ENCODE measurements at regions not wholly inside any gene's neighbourhood (a gene's known extent, or its start where the extent isn't known, plus 50 kb on each side); places are given as distances from the start of the nearest gene placed in this dataset.

DNA sequence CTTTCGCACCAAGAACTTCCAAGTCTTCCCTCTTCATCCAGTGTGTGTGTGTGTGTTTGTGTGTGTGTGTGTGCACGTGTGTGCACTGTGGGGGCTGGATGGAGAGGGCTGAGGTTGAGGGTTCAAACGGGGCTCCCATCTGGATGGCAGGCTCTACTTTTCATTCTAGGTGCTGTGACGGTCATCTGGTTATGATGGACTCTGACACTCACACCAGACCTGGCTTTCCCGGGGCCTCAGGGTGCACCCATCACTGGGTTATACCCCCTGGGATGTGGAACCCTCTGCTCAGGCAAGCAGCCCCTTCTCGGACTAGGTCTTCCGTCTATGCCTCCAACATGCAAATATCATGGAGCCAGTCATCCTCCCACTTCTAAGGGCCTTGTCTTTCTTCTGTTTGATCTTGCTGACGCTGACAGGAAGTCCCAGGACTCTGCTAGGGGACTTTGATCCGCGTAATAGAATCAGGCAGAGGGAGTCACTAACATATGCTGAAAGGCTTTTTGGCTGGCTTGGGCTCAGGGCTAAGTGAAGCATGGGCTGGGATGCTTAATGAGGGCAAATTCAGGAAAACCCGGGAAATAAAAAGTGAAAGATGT is 313.6 kb downstream of the CDC5L start:
- TF ChIP-seq, protein P1, sequence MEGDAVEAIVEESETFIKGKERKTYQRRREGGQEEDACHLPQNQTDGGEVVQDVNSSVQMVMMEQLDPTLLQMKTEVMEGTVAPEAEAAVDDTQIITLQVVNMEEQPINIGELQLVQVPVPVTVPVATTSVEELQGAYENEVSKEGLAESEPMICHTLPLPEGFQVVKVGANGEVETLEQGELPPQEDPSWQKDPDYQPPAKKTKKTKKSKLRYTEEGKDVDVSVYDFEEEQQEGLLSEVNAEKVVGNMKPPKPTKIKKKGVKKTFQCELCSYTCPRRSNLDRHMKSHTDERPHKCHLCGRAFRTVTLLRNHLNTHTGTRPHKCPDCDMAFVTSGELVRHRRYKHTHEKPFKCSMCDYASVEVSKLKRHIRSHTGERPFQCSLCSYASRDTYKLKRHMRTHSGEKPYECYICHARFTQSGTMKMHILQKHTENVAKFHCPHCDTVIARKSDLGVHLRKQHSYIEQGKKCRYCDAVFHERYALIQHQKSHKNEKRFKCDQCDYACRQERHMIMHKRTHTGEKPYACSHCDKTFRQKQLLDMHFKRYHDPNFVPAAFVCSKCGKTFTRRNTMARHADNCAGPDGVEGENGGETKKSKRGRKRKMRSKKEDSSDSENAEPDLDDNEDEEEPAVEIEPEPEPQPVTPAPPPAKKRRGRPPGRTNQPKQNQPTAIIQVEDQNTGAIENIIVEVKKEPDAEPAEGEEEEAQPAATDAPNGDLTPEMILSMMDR (IDR thresholded peaks at IDR 0.05) = no peak
- no peak for TF ChIP-seq POLR2A (IDR thresholded peaks at IDR 0.05)
